Ovary (tissue), 3 donors: ENCODE measurements at regions not wholly inside any gene's neighbourhood (a gene's known extent, or its start where the extent isn't known, plus 50 kb on each side); places are given as distances from the start of the nearest gene placed in this dataset.

Source experiments
- EP300 ChIP-seq: sonication (generic); formaldehyde crosslinking; IDR thresholded peaks from one replicate; pipeline ENCODE4 v1.6.1; 2017; ENCODE audit warnings: antibody characterized with exemption
- POLR2A ChIP-seq: fragments of 450-650 bp; IDR thresholded peaks from one replicate; pipeline ENCODE4 v1.6.1; 2017; ENCODE audit warnings: antibody characterized with exemption, mild to moderate bottlenecking, moderate library complexity
- TF ChIP-seq, protein P1 (sequence below), 3 donors: fragments of 450-650 bp in 2 of 3; fragments of 200-600 bp in 1 of 3; IDR thresholded peaks; one replicate each; pipeline versions ENCODE4 v1.5.1 to v1.8.0; 2016 to 2022; ENCODE audit warnings: antibody characterized with exemption in 3 of 3, mild to moderate bottlenecking in 1 of 3
- donor health status: DM: no; HTN: no; CAD: no.

DNA sequence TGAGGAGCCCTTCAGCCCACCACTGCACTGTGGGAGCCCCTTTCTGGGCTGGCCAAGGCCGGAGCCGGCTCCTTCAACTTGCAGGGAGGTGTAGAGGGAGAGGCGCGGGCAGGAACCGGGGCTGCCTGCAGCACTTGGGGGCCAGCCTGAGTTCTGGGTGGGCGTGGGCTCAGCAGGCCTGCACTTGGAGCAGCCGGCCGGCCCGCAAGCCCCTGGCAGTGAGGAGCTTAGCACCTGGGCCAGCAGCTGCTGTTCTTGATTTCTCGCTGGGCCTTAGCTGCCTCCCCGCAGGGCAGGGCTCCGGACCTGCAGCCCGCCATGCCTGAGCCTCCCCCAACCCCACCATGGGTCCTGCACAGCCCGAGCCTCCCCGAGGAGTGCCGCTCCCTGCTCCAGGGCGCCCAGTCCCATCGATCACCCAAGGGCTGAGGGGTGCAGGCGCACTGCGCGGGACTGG, 101.7 kb upstream of the ADGRB3 start:
- TF ChIP-seq, protein P1, sequence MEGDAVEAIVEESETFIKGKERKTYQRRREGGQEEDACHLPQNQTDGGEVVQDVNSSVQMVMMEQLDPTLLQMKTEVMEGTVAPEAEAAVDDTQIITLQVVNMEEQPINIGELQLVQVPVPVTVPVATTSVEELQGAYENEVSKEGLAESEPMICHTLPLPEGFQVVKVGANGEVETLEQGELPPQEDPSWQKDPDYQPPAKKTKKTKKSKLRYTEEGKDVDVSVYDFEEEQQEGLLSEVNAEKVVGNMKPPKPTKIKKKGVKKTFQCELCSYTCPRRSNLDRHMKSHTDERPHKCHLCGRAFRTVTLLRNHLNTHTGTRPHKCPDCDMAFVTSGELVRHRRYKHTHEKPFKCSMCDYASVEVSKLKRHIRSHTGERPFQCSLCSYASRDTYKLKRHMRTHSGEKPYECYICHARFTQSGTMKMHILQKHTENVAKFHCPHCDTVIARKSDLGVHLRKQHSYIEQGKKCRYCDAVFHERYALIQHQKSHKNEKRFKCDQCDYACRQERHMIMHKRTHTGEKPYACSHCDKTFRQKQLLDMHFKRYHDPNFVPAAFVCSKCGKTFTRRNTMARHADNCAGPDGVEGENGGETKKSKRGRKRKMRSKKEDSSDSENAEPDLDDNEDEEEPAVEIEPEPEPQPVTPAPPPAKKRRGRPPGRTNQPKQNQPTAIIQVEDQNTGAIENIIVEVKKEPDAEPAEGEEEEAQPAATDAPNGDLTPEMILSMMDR (IDR thresholded peaks at IDR 0.05), result no peak
- no peak for TF ChIP-seq POLR2A
- no peak for TF ChIP-seq EP300
